GM12878 (cell line): ENCODE measurements at regions not wholly inside any gene's neighbourhood (a gene's known extent, or its start where the extent isn't known, plus 50 kb on each side); places are given as distances from the start of the nearest gene placed in this dataset.

Source experiments
- ATAC-seq: fragments of 200-7000 bp; cut with Tn5 transposase; 3 replicates; pipeline ENCODE4 v1.9.1; 2020; ENCODE audit warnings: mild to moderate bottlenecking, moderate library complexity
- BruUV-seq: library from RNA; stranded (reverse); fragments of 400-500 nt; replicated peaks from 2 replicates; lab custom pipeline; 2021; lab: Mats Ljungman, UMichigan
- CTCF ChIA-PET: fragments of 300-600 bp; sonication (Branson Sonifier 250); formaldehyde crosslinking; extraction: SDS; loops from one replicate; lab custom pipeline; 2021; ENCODE audit warnings: inconsistent platforms; lab: Yijun Ruan, JAX
- POLR2A ChIA-PET: fragments of 350-600 bp; formaldehyde crosslinking; extraction: SDS; loops from one replicate; lab custom pipeline; 2021; ENCODE audit warnings: inconsistent platforms; lab: Charles Lee
- RAD21 ChIA-PET: fragments of 300-600 bp; sonication (Branson Sonifier 250); formaldehyde crosslinking; loops from one replicate; lab custom pipeline; 2023; ENCODE audit warnings: antibody characterized with exemption; ENCODE audit not compliant: unreplicated experiment; lab: Charles Lee
- SMC1A ChIA-PET: fragments of 300-600 bp; sonication (Branson Sonifier 250); formaldehyde crosslinking; loops from one replicate; lab custom pipeline; 2023; ENCODE audit not compliant: unreplicated experiment, uncharacterized antibody; lab: Charles Lee
- DNase-seq: peaks from one replicate; pipeline ENCODE4 v3.0.0-alpha.2; 2011; ENCODE audit warnings: low read depth, low spot score
- FAIRE-seq: peaks from 3 replicates; lab custom pipeline; 2011; peaks lifted over from hg19 to GRCh38; lab: Jason Lieb, UNC
- H2AFZ ChIP-seq: 2 replicates; pipeline ENCODE4 v1.6.0; 2011; ENCODE audit warnings: low read depth, low read length, control low read depth; ENCODE audit not compliant: control insufficient read depth
- H3K27ac ChIP-seq: 2 replicates; pipeline ENCODE4 v1.5.1; 2011; ENCODE audit warnings: control low read depth; ENCODE audit not compliant: control insufficient read depth, insufficient read depth
- H3K27me3 ChIP-seq, 2 experiments: replicated peaks in 1 of 2; 2 replicates each; pipeline versions ENCODE4 v1.6.0 to v1.6.1; 2011; ENCODE audit warnings: low read length in 1 of 2; ENCODE audit not compliant: control insufficient read depth in 2 of 2, insufficient read depth in 2 of 2
- H3K36me3 ChIP-seq, 2 experiments: 2 replicates each; pipeline ENCODE4 v1.5.1; 2011; ENCODE audit warnings: low read length in 1 of 2; ENCODE audit not compliant: control insufficient read depth in 2 of 2, insufficient read depth in 2 of 2
- H3K4me1 ChIP-seq: 2 replicates; pipeline ENCODE4 v1.6.1; 2011; ENCODE audit warnings: mild to moderate bottlenecking, low read length, moderate library complexity, mixed read lengths; ENCODE audit not compliant: control insufficient read depth, insufficient read depth
- H3K4me2 ChIP-seq: 2 replicates; pipeline ENCODE4 v1.6.0; 2011; ENCODE audit warnings: control low read depth; ENCODE audit not compliant: control insufficient read depth, insufficient read depth
- H3K4me3 ChIP-seq: fragments of 200-600 bp; sonication (generic); 2 replicates; pipeline ENCODE4 v1.5.1; 2016
- H3K79me2 ChIP-seq: 2 replicates; pipeline ENCODE4 v1.6.0; 2011; ENCODE audit warnings: low read length; ENCODE audit not compliant: control insufficient read depth, insufficient read depth
- H3K9ac ChIP-seq: 2 replicates; pipeline ENCODE4 v1.8.0; 2011; ENCODE audit warnings: low read length, control low read depth, mixed read lengths; ENCODE audit not compliant: control insufficient read depth, insufficient read depth
- H3K9me3 ChIP-seq: replicated peaks from 3 replicates; pipeline ENCODE4 v1.5.1; 2011; ENCODE audit warnings: mild to moderate bottlenecking, low read length; ENCODE audit not compliant: control insufficient read depth, insufficient read depth
- H4K20me1 ChIP-seq: 2 replicates; pipeline ENCODE4 v1.6.0; 2011; ENCODE audit not compliant: control insufficient read depth, insufficient read depth
- ATF7 ChIP-seq: fragments of 450-650 bp; IDR thresholded peaks from 2 replicates; pipeline ENCODE4 v1.6.1; 2016; ENCODE audit warnings: low read depth, mild to moderate bottlenecking
- DPF2 ChIP-seq: fragments of 450-650 bp; IDR thresholded peaks from 2 replicates; pipeline ENCODE4 v1.6.1; 2017; ENCODE audit warnings: mild to moderate bottlenecking
- FOXK2 ChIP-seq: fragments of 450-650 bp; IDR thresholded peaks from 2 replicates; pipeline ENCODE4 v1.6.1; 2017; ENCODE audit warnings: mild to moderate bottlenecking, moderate library complexity
- JUNB ChIP-seq: IDR thresholded peaks from 2 replicates; pipeline ENCODE4 v1.6.1; 2016; ENCODE audit warnings: antibody characterized with exemption, mild to moderate bottlenecking
- MYB ChIP-seq: fragments of 150-350 bp; IDR thresholded peaks from 2 replicates; pipeline ENCODE4 v1.6.1; 2014; ENCODE audit warnings: mild to moderate bottlenecking, low read depth, low read length, borderline replicate concordance
- MYC ChIP-seq: IDR thresholded peaks from 2 replicates; pipeline ENCODE4 v1.6.1; 2011; ENCODE audit warnings: mild to moderate bottlenecking, low read length, moderate library complexity, inconsistent platforms; ENCODE audit not compliant: insufficient read depth, insufficient replicate concordance, insufficient read length, severe bottlenecking
- NFXL1 ChIP-seq: fragments of 450-650 bp; IDR thresholded peaks from 2 replicates; pipeline ENCODE4 v1.6.1; 2017; ENCODE audit warnings: antibody characterized with exemption, mild to moderate bottlenecking, borderline replicate concordance
- NR2C1 ChIP-seq: fragments of 450-650 bp; IDR thresholded peaks from 2 replicates; pipeline ENCODE4 v1.6.1; 2017; ENCODE audit warnings: antibody characterized with exemption, mild to moderate bottlenecking, moderate library complexity
- SMAD5 ChIP-seq: IDR thresholded peaks from 2 replicates; pipeline ENCODE4 v1.6.1; 2016; ENCODE audit warnings: antibody characterized with exemption, low read depth
- SMC3 ChIP-seq: IDR thresholded peaks from 2 replicates; pipeline ENCODE4 v1.6.1; 2011; ENCODE audit warnings: low read length, improper control_type of control experiment, borderline replicate concordance
- TAF1 ChIP-seq: IDR thresholded peaks from 2 replicates; pipeline ENCODE4 v1.6.1; 2011; ENCODE audit warnings: mild to moderate bottlenecking, low read depth, low read length, borderline replicate concordance
- TARDBP ChIP-seq: IDR thresholded peaks from 2 replicates; pipeline ENCODE4 v1.6.1; 2016; ENCODE audit warnings: borderline replicate concordance
- YBX1 ChIP-seq: fragments of 450-650 bp; IDR thresholded peaks from 2 replicates; pipeline ENCODE4 v1.6.1; 2016; ENCODE audit warnings: antibody characterized with exemption
- YY1 ChIP-seq: IDR thresholded peaks from 2 replicates; pipeline ENCODE4 v1.6.1; 2011; ENCODE audit warnings: low read depth, mild to moderate bottlenecking, low read length
- ZNF217 ChIP-seq: fragments of 450-650 bp; IDR thresholded peaks from 2 replicates; pipeline ENCODE4 v1.6.1; 2017; ENCODE audit warnings: antibody characterized with exemption, mild to moderate bottlenecking
- ZNF384 ChIP-seq: IDR thresholded peaks from 2 replicates; pipeline ENCODE4 v1.6.1; 2012; ENCODE audit warnings: low read depth, mild to moderate bottlenecking, low read length, improper control_type of control experiment, borderline replicate concordance
- WGBS: methylation state at CpG from one replicate; pipeline ENCODE4 v1.1.6; 2016; ENCODE audit warnings: low lambda C conversion rate; ENCODE audit not compliant: insufficient replicate concordance, insufficient coverage; ENCODE audit errors: missing lambda C conversion rate; 5-methylcytosine and 5-hydroxymethylcytosine counted together
- in situ Hi-C: fragments of 300-500 bp; cut with MboI; formaldehyde crosslinking; loops from 9 replicates; pipeline ENCODE4 v1.14.3; 2018; ENCODE audit warnings: mixed read lengths
- intact Hi-C: fragments of 100-400 bp; cut with micrococcal nuclease; formaldehyde crosslinking; loops from one replicate; pipeline ENCODE4 v1.14.2; 2022; ENCODE audit not compliant: unreplicated experiment
- TF ChIP-seq, protein P1 (sequence below): fragments of 450-650 bp; formaldehyde crosslinking; IDR thresholded peaks from 2 replicates; pipeline ENCODE4 v1.4.0; 2022; ENCODE audit warnings: mild to moderate bottlenecking, moderate library complexity
- TF ChIP-seq, protein P2 (sequence below), 3 experiments: IDR thresholded peaks in 2 of 3; conservative IDR thresholded peaks in 1 of 3; 2 replicates each; pipeline ENCODE4 v1.5.1; 2011; ENCODE audit warnings: low read depth in 3 of 3, low read length in 3 of 3, mild to moderate bottlenecking in 3 of 3, control low read depth in 2 of 3, moderate library complexity in 2 of 3, inconsistent platforms in 1 of 3, mixed read lengths in 1 of 3; ENCODE audit not compliant: control insufficient read depth in 2 of 3, insufficient read depth in 1 of 3; ENCODE audit errors: extremely low read depth in 1 of 3
- TF ChIP-seq, protein P3 (sequence below): fragments of 450-650 bp; IDR thresholded peaks from 2 replicates; pipeline ENCODE4 v1.6.1; 2017; ENCODE audit warnings: antibody characterized with exemption, mild to moderate bottlenecking, moderate library complexity

DNA sequence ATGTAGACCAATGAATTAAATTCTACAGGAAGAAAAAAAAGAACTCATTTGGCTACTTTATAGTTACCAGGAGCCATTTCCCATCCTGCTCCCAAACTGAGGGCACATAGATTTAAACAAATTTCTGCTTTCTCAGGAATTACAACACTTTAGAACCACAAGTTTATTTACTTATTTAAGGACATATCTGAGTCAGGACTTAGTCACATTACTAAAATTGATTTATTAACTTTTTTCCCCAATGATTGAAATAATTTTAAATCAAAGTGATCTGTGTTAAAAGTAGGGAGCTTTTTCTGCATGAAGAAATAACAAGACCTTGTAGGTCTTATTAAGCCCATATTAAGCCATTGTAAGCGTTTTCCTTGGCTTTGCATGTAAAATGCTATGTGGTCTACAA lies 291.0 kb upstream of the HAND2 start:
- intact Hi-C loops = no loop called here
- Histone ChIP-seq H3K9me3 (no peaks in the 10 kb centered on the region), H3K79me2 (no peaks in the 10 kb centered on the region), H3K27me3 (no peaks in the 10 kb centered on the region), H4K20me1 (no peaks in the 10 kb centered on the region), H3K27ac (no peak overlapping the region), H3K4me3 (no peak overlapping the region), H3K9ac (no peak overlapping the region), H3K4me2 (no peak overlapping the region), H3K36me3 (no peaks in the 10 kb centered on the region), H2AFZ (no peak overlapping the region), H3K4me1 (no peaks in the 10 kb centered on the region)
- no peak for ATAC-seq
- TF ChIP-seq SMAD5 = no peak
- TF ChIP-seq FOXK2 = no peak
- no peak for TF ChIP-seq ATF7
- TF ChIP-seq TAF1 = no peak
- TF ChIP-seq, protein P1, sequence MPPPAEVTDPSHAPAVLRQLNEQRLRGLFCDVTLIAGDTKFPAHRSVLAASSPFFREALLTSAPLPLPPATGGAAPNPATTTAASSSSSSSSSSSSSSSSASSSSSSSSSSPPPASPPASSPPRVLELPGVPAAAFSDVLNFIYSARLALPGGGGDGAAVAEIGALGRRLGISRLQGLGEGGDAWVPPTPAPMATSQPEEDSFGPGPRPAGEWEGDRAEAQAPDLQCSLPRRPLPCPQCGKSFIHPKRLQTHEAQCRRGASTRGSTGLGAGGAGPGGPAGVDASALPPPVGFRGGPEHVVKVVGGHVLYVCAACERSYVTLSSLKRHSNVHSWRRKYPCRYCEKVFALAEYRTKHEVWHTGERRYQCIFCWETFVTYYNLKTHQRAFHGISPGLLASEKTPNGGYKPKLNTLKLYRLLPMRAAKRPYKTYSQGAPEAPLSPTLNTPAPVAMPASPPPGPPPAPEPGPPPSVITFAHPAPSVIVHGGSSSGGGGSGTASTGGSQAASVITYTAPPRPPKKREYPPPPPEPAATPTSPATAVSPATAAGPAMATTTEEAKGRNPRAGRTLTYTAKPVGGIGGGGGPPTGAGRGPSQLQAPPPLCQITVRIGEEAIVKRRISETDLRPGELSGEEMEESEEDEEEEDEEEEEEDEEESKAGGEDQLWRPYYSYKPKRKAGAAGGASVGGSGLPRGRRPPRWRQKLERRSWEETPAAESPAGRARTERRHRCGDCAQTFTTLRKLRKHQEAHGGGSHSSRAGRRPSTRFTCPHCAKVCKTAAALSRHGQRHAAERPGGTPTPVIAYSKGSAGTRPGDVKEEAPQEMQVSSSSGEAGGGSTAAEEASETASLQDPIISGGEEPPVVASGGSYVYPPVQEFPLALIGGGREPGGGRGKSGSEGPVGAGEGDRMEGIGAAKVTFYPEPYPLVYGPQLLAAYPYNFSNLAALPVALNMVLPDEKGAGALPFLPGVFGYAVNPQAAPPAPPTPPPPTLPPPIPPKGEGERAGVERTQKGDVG (CRISPR knock-in tag) = no peak
- no peak for TF ChIP-seq SMC3
- no peak for TF ChIP-seq YBX1
- TF ChIP-seq JUNB = no peak
- TF ChIP-seq, protein P2, sequence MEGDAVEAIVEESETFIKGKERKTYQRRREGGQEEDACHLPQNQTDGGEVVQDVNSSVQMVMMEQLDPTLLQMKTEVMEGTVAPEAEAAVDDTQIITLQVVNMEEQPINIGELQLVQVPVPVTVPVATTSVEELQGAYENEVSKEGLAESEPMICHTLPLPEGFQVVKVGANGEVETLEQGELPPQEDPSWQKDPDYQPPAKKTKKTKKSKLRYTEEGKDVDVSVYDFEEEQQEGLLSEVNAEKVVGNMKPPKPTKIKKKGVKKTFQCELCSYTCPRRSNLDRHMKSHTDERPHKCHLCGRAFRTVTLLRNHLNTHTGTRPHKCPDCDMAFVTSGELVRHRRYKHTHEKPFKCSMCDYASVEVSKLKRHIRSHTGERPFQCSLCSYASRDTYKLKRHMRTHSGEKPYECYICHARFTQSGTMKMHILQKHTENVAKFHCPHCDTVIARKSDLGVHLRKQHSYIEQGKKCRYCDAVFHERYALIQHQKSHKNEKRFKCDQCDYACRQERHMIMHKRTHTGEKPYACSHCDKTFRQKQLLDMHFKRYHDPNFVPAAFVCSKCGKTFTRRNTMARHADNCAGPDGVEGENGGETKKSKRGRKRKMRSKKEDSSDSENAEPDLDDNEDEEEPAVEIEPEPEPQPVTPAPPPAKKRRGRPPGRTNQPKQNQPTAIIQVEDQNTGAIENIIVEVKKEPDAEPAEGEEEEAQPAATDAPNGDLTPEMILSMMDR (IDR thresholded peaks at IDR 0.05 in 2 of 3, conservative IDR thresholded peaks at IDR 0.05 in 1 of 3; ENCODE audit: control insufficient read depth in 2 of 3, extremely low read depth in 1 of 3, insufficient read depth in 1 of 3, low read depth in 3 of 3, low read length in 3 of 3) = no peak
- TF ChIP-seq, protein P3, sequence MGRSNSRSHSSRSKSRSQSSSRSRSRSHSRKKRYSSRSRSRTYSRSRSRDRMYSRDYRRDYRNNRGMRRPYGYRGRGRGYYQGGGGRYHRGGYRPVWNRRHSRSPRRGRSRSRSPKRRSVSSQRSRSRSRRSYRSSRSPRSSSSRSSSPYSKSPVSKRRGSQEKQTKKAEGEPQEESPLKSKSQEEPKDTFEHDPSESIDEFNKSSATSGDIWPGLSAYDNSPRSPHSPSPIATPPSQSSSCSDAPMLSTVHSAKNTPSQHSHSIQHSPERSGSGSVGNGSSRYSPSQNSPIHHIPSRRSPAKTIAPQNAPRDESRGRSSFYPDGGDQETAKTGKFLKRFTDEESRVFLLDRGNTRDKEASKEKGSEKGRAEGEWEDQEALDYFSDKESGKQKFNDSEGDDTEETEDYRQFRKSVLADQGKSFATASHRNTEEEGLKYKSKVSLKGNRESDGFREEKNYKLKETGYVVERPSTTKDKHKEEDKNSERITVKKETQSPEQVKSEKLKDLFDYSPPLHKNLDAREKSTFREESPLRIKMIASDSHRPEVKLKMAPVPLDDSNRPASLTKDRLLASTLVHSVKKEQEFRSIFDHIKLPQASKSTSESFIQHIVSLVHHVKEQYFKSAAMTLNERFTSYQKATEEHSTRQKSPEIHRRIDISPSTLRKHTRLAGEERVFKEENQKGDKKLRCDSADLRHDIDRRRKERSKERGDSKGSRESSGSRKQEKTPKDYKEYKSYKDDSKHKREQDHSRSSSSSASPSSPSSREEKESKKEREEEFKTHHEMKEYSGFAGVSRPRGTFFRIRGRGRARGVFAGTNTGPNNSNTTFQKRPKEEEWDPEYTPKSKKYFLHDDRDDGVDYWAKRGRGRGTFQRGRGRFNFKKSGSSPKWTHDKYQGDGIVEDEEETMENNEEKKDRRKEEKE = no peak
- no peak for TF ChIP-seq DPF2
- no peak for TF ChIP-seq NFXL1
- no peak for TF ChIP-seq YY1
- no peak for TF ChIP-seq TARDBP
- TF ChIP-seq MYB = no peak
- no peak for TF ChIP-seq NR2C1
- TF ChIP-seq MYC = no peak
- TF ChIP-seq ZNF384 = no peak
- no peak for TF ChIP-seq ZNF217
- ChIA-PET SMC1A (no interaction called here), CTCF (interaction anchor here (0.5 kb wide), 1 partner anchor 9 kb away, joined by 3 read pairs; no protein-coding TSS in a partner anchor), RAD21 (no interaction called here), POLR2A (no interaction called here)
- DNase-seq = no peak
- WGBS = 6% methylated on average over 1 of the region's 1 CpG
- in situ Hi-C loops = no loop called here
- no TSS peak for BruUV-seq
- FAIRE-seq = no peak
